ENCODE measurements at regions not wholly inside any gene's neighbourhood (a gene's known extent, or its start where the extent isn't known, plus 50 kb on each side); places are given as distances from the start of the nearest gene placed in this dataset.
"Not testable (repeated sequence)": the region's sequence is repeated elsewhere in the genome, so short reads cannot be mapped to it uniquely, and the experiment has no call there.

GRCh38 chr11:91495837-91496236, 728.8 kb upstream of the FAT3 start:
- peaks cover 0 to 3% of the 10 kb centered on the region in 2 donors for H3K4me1 ChIP-seq (ENCODE audit: control insufficient read depth in 2 of 2, insufficient read depth in 1 of 2, low read depth in 1 of 2, low read length in 2 of 2)
- no peak overlapping the region for H2BK5ac ChIP-seq (ENCODE audit: low read length)
- H3K36me3 ChIP-seq (replicated peaks in 1 of 2; ENCODE audit: control insufficient read depth in 2 of 2, insufficient read depth in 2 of 2, low read length in 2 of 2): no peaks in the 10 kb centered on the region
- H2AFZ ChIP-seq (ENCODE audit: low read length): no peak overlapping the region
- no peak overlapping the region for H3K4me2 ChIP-seq (ENCODE audit: insufficient read depth, low read length, poor library complexity, severe bottlenecking)
- no peaks in the 10 kb centered on the region for H3K79me1 ChIP-seq (ENCODE audit: low read depth, low read length)
- no peak overlapping the region for H2BK120ac ChIP-seq (ENCODE audit: low read depth, low read length)
- H3K27ac ChIP-seq (replicated peaks; ENCODE audit: low read length): no peak overlapping the region
- no peaks in the 10 kb centered on the region for H3K27me3 ChIP-seq (ENCODE audit: control insufficient read depth in 3 of 3, insufficient read depth in 3 of 3, low read depth in 1 of 3, low read length in 3 of 3)
- H2BK12ac ChIP-seq (ENCODE audit: low read length): no peak overlapping the region
- H3K14ac ChIP-seq (ENCODE audit: low read length): no peak overlapping the region
- no peak overlapping the region for H4K91ac ChIP-seq (ENCODE audit: low read depth, low read length, poor library complexity)
- no peak overlapping the region for H3K18ac ChIP-seq (ENCODE audit: low read length)
- H3K4ac ChIP-seq (ENCODE audit: low read length): no peak overlapping the region
- H3K23ac ChIP-seq (ENCODE audit: low read depth, low read length, poor library complexity): no peak overlapping the region
- no peak overlapping the region for H2AK5ac ChIP-seq (ENCODE audit: low read depth, low read length)
- H3K9ac ChIP-seq (ENCODE audit: low read depth, low read length, poor library complexity): no peak overlapping the region
- H3K4me3 ChIP-seq (ENCODE audit: low read length in 2 of 2): no peak overlapping the region
- no peak overlapping the region for H4K8ac ChIP-seq (ENCODE audit: low read depth, low read length)
- no peak overlapping the region for H2BK15ac ChIP-seq (ENCODE audit: low read length)
- H3K9me3 ChIP-seq (replicated peaks in 1 of 2; ENCODE audit: control insufficient read depth in 2 of 2, insufficient read depth in 1 of 2, low read depth in 1 of 2, low read length in 2 of 2): no peaks in the 10 kb centered on the region
- DNase-seq (ENCODE audit: low spot score): no peak

GRCh38 chr11:91489989-91490388, 734.6 kb upstream of the FAT3 start:
- H2BK15ac ChIP-seq (ENCODE audit: low read length): no peak overlapping the region
- no peaks in the 10 kb centered on the region for H3K79me1 ChIP-seq (ENCODE audit: low read depth, low read length)
- H4K8ac ChIP-seq (ENCODE audit: low read depth, low read length): no peak overlapping the region
- no peak overlapping the region for H2AK5ac ChIP-seq (ENCODE audit: low read depth, low read length)
- no peak overlapping the region for H3K4ac ChIP-seq (ENCODE audit: low read length)
- no peak overlapping the region for H2BK120ac ChIP-seq (ENCODE audit: low read depth, low read length)
- H3K27me3 ChIP-seq (ENCODE audit: control insufficient read depth in 3 of 3, insufficient read depth in 3 of 3, low read depth in 1 of 3, low read length in 3 of 3): no peaks in the 10 kb centered on the region
- H3K4me2 ChIP-seq (ENCODE audit: insufficient read depth, low read length, poor library complexity, severe bottlenecking): no peak overlapping the region
- no peaks in the 10 kb centered on the region for H3K9me3 ChIP-seq (replicated peaks in 1 of 2; ENCODE audit: control insufficient read depth in 2 of 2, insufficient read depth in 1 of 2, low read depth in 1 of 2, low read length in 2 of 2)
- H3K36me3 ChIP-seq (replicated peaks in 1 of 2; ENCODE audit: control insufficient read depth in 2 of 2, insufficient read depth in 2 of 2, low read length in 2 of 2): no peaks in the 10 kb centered on the region
- H3K14ac ChIP-seq (ENCODE audit: low read length): no peak overlapping the region
- H2BK5ac ChIP-seq (ENCODE audit: low read length): no peak overlapping the region
- no peak overlapping the region for H3K9ac ChIP-seq (ENCODE audit: low read depth, low read length, poor library complexity)
- H3K18ac ChIP-seq (ENCODE audit: low read length): no peak overlapping the region
- no peak overlapping the region for H4K91ac ChIP-seq (ENCODE audit: low read depth, low read length, poor library complexity)
- no peak for DNase-seq (ENCODE audit: low spot score)
- no peak overlapping the region for H3K23ac ChIP-seq (ENCODE audit: low read depth, low read length, poor library complexity)
- no CpG with 5 or more reads among the region's 5 CpGs for WGBS, 2 donors (ENCODE audit: extremely low coverage in 2 of 2, insufficient read length in 2 of 2, insufficient replicate concordance in 1 of 2)
- peaks cover 0 to 7% of the 10 kb centered on the region in 2 donors for H3K4me1 ChIP-seq (ENCODE audit: control insufficient read depth in 2 of 2, insufficient read depth in 1 of 2, low read depth in 1 of 2, low read length in 2 of 2)
- no peak overlapping the region for H2AFZ ChIP-seq (ENCODE audit: low read length)
- peak overlapping the region; percentile 49 for H3K27ac ChIP-seq (replicated peaks; ENCODE audit: low read length)
- H3K4me3 ChIP-seq (ENCODE audit: low read length in 2 of 2): no peak overlapping the region
- H2BK12ac ChIP-seq (ENCODE audit: low read length): no peak overlapping the region

- not testable (repeated sequence) for H3K4me1 ChIP-seq (ENCODE audit: control insufficient read depth in 2 of 2, insufficient read depth in 1 of 2, low read depth in 1 of 2, low read length in 2 of 2); H3K4me2 ChIP-seq (ENCODE audit: insufficient read depth, low read length, poor library complexity, severe bottlenecking); H3K27me3 ChIP-seq (ENCODE audit: control insufficient read depth in 3 of 3, insufficient read depth in 3 of 3, low read depth in 1 of 3, low read length in 3 of 3); H2BK5ac ChIP-seq (ENCODE audit: low read length); H3K23ac ChIP-seq (ENCODE audit: low read depth, low read length, poor library complexity); H2AFZ ChIP-seq (ENCODE audit: low read length); H3K9ac ChIP-seq (ENCODE audit: low read depth, low read length, poor library complexity); H3K4me3 ChIP-seq (ENCODE audit: low read length in 2 of 2); H3K36me3 ChIP-seq (replicated peaks in 1 of 2; ENCODE audit: control insufficient read depth in 2 of 2, insufficient read depth in 2 of 2, low read length in 2 of 2); H3K9me3 ChIP-seq (replicated peaks in 1 of 2; ENCODE audit: control insufficient read depth in 2 of 2, insufficient read depth in 1 of 2, low read depth in 1 of 2, low read length in 2 of 2); H3K14ac ChIP-seq (ENCODE audit: low read length); H4K91ac ChIP-seq (ENCODE audit: low read depth, low read length, poor library complexity); H3K4ac ChIP-seq (ENCODE audit: low read length); H3K27ac ChIP-seq (replicated peaks; ENCODE audit: low read length); H3K79me1 ChIP-seq (ENCODE audit: low read depth, low read length); H3K18ac ChIP-seq (ENCODE audit: low read length); DNase-seq (ENCODE audit: low spot score); H2AK5ac ChIP-seq (ENCODE audit: low read depth, low read length); H4K8ac ChIP-seq (ENCODE audit: low read depth, low read length); H2BK120ac ChIP-seq (ENCODE audit: low read depth, low read length); H2BK15ac ChIP-seq (ENCODE audit: low read length); H2BK12ac ChIP-seq (ENCODE audit: low read length)
- no CpG with 5 or more reads among the region's 1 CpG for WGBS, 2 donors (ENCODE audit: extremely low coverage in 2 of 2, insufficient read length in 2 of 2, insufficient replicate concordance in 1 of 2)
These were observed 740.7 kb upstream of the FAT3 start for GRCh38 chr11:91483956-91484355.

- H3K79me1 ChIP-seq (ENCODE audit: low read depth, low read length); H2AFZ ChIP-seq (ENCODE audit: low read length); H3K27ac ChIP-seq (replicated peaks; ENCODE audit: low read length); H2BK15ac ChIP-seq (ENCODE audit: low read length); H3K4ac ChIP-seq (ENCODE audit: low read length); DNase-seq (ENCODE audit: low spot score); H3K9me3 ChIP-seq (replicated peaks in 1 of 2; ENCODE audit: control insufficient read depth in 2 of 2, insufficient read depth in 1 of 2, low read depth in 1 of 2, low read length in 2 of 2); H2AK5ac ChIP-seq (ENCODE audit: low read depth, low read length); H3K36me3 ChIP-seq (replicated peaks in 1 of 2; ENCODE audit: control insufficient read depth in 2 of 2, insufficient read depth in 2 of 2, low read length in 2 of 2); H2BK120ac ChIP-seq (ENCODE audit: low read depth, low read length); H3K9ac ChIP-seq (ENCODE audit: low read depth, low read length, poor library complexity); H2BK12ac ChIP-seq (ENCODE audit: low read length); H3K4me3 ChIP-seq (ENCODE audit: low read length in 2 of 2); H3K14ac ChIP-seq (ENCODE audit: low read length); H4K91ac ChIP-seq (ENCODE audit: low read depth, low read length, poor library complexity); H3K4me1 ChIP-seq (ENCODE audit: control insufficient read depth in 2 of 2, insufficient read depth in 1 of 2, low read depth in 1 of 2, low read length in 2 of 2); H3K4me2 ChIP-seq (ENCODE audit: insufficient read depth, low read length, poor library complexity, severe bottlenecking); H3K18ac ChIP-seq (ENCODE audit: low read length); H3K27me3 ChIP-seq (ENCODE audit: control insufficient read depth in 3 of 3, insufficient read depth in 3 of 3, low read depth in 1 of 3, low read length in 3 of 3); H2BK5ac ChIP-seq (ENCODE audit: low read length); H3K23ac ChIP-seq (ENCODE audit: low read depth, low read length, poor library complexity); H4K8ac ChIP-seq (ENCODE audit: low read depth, low read length): not testable (repeated sequence)
- no CpG with 5 or more reads among the region's 2 CpGs for WGBS, 2 donors (ENCODE audit: extremely low coverage in 2 of 2, insufficient read length in 2 of 2, insufficient replicate concordance in 1 of 2)
These were observed 742.7 kb upstream of the FAT3 start for GRCh38 chr11:91481875-91482274.
